HUDEP-2 (cell line): ENCODE measurements at regions not wholly inside any gene's neighbourhood (a gene's known extent, or its start where the extent isn't known, plus 50 kb on each side); places are given as distances from the start of the nearest gene placed in this dataset.

ENCODE experiments used
- DNase-seq, 76 experiments: peaks; one replicate each; lab custom pipeline; 2025; ENCODE audit not compliant: unreplicated experiment in 76 of 76; lab: John Stamatoyannopoulos, UW

- no peak for DNase-seq
These were observed 59.5 kb upstream of the DYNAP start for GRCh38 chr18:54531402-54532065.

GRCh38 chr18:54532222-54532621, 58.8 kb upstream of the DYNAP start:
- no peak for DNase-seq

- DNase-seq = no peak
These were observed 58.1 kb upstream of the DYNAP start for GRCh38 chr18:54532962-54533361.
